GM21528 (cell line): ENCODE measurements at regions not wholly inside any gene's neighbourhood (a gene's known extent, or its start where the extent isn't known, plus 50 kb on each side); places are given as distances from the start of the nearest gene placed in this dataset.

ENCODE experiments used
- ATAC-seq: cut with Tn5 transposase; IDR thresholded peaks from one replicate; pipeline ENCODE4 v1.9.1; 2021; ENCODE audit warnings: mild to moderate bottlenecking, moderate library complexity; ENCODE audit not compliant: unreplicated experiment, low FRiP score

- ATAC-seq: no peak
These were observed 196.0 kb upstream of the PSMD7 start for GRCh38 chr16:74100395-74101326.

DNA sequence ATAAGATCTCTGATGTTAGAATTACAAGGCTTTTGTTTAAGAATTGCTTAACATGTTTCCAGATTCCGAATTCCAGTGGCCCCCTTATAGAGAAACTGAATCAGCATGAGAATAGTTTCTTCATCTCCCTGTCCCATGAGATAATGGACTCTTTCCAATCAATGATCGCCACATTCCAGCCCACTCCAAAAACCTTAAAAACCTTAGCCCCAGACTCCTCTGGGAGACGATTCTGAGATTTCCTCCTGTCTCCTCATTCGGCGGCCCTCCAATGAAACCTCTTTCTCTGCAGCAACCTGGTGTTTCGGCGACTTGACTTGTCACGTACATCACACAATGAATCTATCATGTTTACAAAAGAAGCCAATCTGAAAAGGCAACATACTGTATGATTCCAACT is 197.1 kb upstream of the PSMD7 start:
- no peak for ATAC-seq

DNA sequence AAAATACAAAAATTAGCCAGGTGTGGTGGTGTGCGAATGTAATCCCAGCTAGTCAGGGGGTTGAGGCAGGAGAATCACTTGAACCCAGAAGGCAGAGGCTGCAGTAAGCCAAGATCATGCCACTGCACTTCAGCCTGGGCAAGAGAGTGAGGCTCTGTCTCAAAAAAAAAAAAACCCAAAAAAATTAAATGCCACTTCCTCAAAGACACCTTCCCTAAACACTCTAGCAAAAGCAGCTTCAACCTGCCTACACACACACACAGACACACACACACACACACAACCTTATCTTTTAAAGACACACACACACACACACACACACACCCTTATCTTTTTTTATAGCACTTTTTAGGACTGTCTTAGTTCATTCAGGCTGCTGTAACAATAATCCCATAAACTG is 201.7 kb upstream of the PSMD7 start:
- no peak for ATAC-seq

DNA sequence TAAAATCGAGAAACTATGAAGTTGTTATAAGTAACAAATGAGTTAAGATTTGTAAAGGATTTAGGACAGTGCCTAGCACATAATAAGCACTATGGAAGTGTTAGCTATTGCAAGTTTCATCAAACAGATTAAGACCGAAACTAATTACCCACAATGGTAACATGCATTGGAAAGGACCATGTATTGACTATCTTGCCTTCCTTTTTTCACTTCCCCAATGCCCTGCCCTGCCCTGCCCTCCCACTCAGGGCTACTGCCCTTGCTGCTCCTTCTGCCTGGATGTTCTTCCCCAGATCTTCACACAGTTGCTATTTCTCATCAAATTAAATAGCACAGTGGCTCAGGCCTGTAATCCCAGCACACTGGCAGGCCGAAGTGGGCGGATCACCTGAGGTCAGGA is 202.1 kb upstream of the PSMD7 start:
- ATAC-seq: no peak

- no peak for ATAC-seq
These were observed 204.3 kb upstream of the PSMD7 start for GRCh38 chr16:74092336-74092735.

GRCh38 chr16:74090871-74091270 is 205.7 kb upstream of the PSMD7 start:
- no peak for ATAC-seq

- ATAC-seq: no peak
These were observed 213.1 kb upstream of the PSMD7 start for GRCh38 chr16:74083541-74083940.

DNA sequence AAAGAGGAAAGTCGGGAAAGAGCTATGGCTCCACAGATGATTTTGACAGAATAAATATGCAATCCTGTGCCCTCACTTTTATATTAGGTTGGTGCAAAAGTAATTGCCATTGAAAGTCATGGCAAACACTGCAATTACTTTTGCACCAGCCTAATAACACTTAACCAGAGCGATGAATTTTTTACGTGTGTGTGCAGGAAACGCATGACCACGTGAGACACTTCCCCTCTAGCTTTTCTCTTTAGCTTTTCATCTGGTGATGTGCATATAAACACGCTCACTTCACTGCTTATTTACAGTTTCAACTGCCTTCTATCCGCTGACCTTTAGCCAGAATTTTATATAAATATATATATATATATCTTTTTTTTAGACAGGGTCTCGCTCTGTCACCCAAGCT is 216.3 kb upstream of the PSMD7 start:
- no peak for ATAC-seq

GRCh38 chr16:74079232-74079586 is 217.4 kb upstream of the PSMD7 start:
- no peak for ATAC-seq

DNA sequence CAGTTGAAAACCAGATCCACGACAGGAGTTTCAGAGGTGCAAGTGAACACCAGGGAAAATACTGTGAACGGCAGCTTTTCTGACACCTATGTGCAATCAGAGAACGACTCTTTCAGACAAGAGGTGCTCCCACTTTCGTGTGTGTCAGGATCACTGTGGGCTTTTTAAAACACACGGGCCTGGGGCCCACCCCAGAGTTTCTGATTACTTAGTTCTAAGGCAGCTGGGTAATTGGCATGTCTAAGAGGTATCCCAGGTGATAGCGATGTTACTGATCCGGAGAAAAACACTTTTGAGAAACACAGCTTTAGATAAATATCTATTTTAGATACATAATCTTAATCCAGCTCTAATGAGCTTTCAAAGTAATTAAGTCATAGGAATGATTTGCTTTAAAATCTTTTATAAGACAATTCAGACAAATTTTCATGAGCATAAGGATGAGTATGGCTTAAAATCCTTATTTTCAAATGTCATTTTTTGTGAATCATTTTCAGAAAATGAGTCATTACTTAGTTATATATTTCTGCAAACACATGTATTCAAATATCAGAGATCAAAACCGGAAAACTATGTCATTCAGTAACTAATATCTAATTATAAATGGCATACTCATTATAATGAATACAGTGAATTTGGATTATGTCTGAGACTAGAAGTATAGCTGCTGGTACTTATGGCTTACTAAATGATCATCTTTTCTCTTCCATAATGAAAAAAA is 217.9 kb upstream of the PSMD7 start:
- ATAC-seq: no peak

GRCh38 chr16:74076568-74076967 is 220.0 kb upstream of the PSMD7 start:
- no peak for ATAC-seq

GRCh38 chr16:74075393-74075792 is 221.2 kb upstream of the PSMD7 start:
- no peak for ATAC-seq

DNA sequence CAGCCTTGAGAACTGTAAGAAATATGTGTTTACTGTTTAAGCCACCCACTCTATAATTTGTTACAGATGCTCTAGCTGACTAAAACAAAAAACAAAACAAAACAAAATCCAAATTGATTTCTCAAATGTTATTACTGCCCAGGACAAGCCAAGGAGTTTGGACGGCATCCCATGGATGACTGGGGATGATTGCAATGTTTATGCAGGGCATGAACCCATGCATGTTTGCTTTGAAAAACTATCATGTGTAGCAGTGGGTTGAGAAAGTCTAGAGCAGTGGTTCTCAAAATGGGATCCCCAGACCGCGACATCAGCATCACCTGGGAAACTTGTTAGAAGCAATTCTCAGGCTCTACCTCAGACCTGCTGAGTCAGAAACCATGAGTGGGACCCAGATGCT is 223.2 kb upstream of the PSMD7 start:
- ATAC-seq: no peak

DNA sequence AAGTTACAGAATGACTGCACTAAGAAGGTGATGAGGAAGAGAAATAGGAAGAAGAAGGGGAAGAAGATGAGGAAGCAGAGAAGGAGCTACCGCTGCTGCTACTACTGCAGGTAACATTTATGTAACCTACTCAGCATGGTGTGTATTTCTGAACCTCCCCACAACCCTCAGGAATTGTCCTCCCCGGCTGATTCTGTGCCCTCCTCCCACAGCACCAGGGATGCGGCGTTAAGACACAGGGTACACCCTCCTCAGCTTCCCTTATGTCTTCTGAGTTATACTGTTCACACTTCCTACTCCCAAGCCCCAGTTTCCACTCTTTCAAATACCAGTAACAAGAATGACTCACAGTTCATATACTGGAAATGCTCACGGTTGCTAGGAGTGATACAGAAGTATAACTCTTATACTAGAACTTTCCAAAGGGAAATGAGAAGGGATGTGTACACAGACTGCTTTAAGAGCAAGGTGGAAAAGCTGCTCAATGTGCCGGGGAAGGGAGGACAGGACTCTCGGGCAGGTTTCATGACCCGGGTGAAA is 224.5 kb upstream of the PSMD7 start:
- ATAC-seq: no peak

DNA sequence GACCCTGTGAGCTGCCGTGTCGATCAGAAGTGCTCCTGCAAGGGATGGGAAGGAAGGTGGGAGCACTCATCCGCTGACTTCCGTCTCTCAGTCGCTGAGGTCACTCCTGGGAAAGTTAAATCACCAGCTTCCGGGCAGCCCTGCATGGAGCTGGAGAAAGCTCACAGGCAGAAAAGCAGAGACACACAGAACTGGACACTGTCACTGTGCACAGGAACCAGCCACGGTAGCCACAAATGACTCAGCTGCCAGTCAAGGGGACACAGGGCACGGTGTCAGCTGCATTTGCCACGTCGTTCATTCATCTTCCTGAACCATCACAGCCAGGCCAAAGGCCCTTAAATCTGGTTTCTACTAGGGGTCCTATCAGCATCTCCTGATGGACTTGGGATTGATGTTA is 226.4 kb upstream of the PSMD7 start:
- no peak for ATAC-seq

GRCh38 chr16:74064120-74064735 is 232.4 kb upstream of the PSMD7 start:
- no peak for ATAC-seq

- ATAC-seq: no peak
These were observed 242.8 kb upstream of the PSMD7 start for GRCh38 chr16:74053826-74054225.

DNA sequence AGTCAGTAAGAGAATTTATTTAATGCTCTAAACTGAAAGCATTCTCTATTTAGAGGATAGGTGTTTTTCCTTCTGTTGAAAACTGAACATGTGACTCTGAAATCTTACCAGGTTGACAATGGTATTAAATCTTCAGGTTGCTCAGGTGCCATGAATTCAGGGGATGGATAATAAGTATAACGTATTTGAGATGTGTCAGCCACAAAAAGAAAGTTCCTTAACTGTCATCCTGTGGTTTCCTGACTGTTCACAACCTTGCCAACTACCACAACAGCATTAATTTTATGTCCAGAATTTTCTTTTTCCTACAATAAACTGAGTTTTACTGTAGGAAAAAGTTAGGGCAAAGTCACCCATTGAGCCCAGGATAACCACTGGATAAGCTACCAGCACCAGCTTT is 243.3 kb upstream of the PSMD7 start:
- ATAC-seq: no peak

DNA sequence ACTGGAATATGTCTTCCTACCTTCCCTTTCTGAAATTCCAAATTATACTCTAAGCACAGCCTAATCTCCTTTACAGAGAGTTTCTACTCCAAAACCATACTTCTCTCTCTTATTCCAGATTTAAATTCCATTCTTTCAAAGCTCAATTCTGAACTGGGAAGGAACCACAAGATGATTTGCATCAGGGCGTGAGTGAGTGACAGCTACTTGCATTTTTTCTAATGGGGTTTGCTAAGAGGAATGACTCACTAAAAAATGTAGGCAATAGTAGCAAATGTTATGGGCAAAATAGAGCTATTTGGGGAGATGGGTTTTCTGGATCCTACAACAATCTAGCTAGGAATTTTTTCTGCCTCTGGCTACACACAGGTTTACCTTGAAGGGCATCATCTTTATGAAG is 244.6 kb upstream of the PSMD7 start:
- no peak for ATAC-seq

GRCh38 chr16:74049027-74049426 is 247.6 kb upstream of the PSMD7 start:
- no peak for ATAC-seq

- ATAC-seq: no peak
These were observed 250.1 kb upstream of the PSMD7 start for GRCh38 chr16:74046524-74046923.
